GM19240 (cell line): ENCODE measurements at regions not wholly inside any gene's neighbourhood (a gene's known extent, or its start where the extent isn't known, plus 50 kb on each side); places are given as distances from the start of the nearest gene placed in this dataset.
"Not testable (repeated sequence)": the region's sequence is repeated elsewhere in the genome, so short reads cannot be mapped to it uniquely, and the experiment has no call there.

Experiments used
- DNase-seq: peaks from one replicate; pipeline ENCODE4 v3.0.0; 2011; ENCODE audit warnings: low spot score; ENCODE audit not compliant: insufficient read length

DNA sequence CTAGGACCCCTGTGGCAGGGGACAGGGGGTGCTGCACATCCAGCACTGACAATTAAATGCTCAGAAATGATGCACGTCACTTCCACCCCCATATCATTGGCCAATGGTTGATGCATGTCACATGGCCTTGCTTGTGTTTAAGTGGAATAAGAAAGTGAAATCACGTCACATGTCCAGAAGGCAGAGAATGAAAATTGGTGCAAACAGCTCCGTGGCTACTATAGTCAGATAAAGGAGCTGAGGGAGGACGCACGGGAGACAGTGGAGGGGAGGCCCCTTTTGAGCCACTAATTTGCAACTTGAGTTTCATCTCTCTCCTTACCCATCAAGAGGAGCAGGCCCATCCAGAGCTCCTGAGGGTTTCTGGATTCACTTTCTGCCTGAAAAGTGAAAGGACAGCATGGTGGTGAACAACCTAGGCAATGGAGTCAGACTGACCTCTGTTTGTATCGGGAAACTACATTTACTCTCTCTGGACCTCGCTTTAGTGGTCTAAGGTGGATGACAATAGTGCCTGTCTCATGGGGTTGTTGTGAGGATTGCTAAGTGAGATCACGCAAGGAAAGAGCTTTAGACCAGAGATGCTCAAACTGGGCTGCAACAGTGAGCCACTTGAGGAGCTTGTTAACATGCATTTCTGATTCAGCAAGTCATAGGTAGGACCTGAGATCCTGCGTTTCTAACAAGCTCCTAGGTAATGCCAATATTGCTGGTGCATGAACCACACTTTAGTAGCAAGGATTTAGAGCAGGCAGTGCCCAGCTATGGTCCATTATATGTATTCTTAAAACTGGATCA, 133.9 kb upstream of the ADRA1B start:
- DNase-seq: no peak

DNA sequence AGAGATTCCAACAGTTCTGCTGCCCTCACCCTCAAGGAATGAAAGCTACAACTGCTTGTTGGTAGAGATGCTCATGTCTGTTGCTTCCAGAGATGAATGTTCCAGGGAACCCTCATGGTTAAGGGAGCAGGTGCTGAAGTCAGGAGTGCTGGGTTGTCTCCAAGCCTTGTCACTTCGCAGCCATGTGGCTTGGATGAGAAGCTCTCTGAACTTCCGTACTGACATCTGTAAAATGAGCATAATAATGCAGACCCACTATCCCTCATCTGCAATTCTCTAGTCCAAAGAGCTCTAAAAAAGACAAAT, 133.3 kb upstream of the ADRA1B start:
- no peak for DNase-seq

DNA sequence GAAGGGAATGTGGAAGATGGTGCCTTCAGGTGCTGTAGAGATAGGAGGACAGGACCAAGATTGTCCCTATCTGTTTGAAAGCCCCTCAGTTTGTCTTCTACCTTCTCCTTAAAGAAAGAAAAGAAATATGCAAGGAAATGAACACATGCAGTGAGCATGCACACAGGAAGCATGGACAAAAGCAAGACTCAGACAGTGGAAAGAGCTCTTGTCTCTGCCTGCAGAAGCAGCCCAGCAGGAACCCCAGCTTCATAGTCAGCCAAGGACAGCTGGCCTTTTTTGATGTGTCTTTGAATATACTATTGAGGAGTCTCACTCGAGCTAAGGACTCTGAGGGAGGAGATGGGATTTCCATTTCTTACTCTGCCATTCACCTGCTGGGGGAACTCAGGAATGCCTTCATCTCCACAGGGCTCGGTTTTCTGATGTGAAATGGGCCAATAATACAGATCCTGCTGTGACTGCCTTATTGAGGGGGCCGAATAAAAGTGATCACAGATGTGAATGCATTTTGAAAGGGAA, 132.5 kb upstream of the ADRA1B start:
- DNase-seq: no peak

DNA sequence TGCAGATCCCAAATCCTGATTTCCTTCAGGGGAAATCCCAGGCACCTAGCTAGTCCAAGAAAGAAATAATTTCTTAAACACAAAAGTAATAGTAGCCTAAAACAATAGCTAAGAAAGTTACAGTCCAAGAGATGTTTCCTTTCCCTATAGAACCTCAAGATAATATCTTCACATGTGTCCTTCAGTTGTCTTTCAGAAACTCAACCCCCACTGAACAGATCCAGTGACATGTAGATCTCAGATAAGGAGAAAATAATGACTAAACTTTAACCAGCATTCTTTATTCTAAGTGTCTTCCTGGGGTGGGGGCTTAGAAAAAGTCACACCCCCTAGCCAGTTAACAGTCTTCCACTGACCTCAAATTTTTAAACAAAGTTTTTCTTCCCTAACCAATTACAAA, 131.3 kb upstream of the ADRA1B start:
- DNase-seq: no peak

DNA sequence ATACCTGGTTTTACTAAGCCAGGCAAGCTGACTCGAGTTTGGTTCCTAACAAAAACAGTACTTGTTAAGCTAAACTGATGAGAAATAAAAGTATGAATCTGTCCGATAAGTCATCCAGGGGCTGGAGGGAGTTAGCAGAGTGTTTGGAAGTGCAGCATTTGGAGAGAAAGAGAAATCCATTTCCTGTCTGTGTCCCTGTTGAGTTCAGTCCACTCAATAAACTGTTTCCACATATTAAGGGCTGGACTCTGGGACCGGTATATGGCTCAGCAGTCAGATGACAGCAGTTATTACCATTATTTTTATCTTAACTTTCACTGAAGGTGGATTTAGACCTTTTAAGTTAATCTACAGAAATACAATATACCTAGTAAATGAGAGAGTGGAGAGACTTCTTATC, 130.6 kb upstream of the ADRA1B start:
- DNase-seq: no peak

DNA sequence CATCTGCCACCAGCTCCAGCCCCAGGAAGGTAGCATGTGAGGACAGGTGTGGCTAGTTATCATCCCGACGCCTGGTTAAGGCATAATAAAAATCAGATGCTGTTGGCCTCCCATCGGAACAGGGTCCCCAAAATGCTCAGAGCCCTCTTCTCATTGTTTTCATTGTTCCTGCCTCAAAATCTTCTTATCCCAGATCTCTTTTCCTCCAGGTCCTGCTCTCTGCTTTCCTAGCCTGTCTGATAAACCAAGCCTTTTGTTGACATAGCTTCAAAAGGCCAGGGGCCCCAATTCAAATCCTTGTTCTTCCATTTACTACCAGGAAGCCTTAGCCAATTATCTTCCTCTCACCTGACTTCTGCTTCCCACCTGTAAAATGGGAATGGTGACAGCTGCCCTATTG, 130.1 kb upstream of the ADRA1B start:
- no peak for DNase-seq

DNA sequence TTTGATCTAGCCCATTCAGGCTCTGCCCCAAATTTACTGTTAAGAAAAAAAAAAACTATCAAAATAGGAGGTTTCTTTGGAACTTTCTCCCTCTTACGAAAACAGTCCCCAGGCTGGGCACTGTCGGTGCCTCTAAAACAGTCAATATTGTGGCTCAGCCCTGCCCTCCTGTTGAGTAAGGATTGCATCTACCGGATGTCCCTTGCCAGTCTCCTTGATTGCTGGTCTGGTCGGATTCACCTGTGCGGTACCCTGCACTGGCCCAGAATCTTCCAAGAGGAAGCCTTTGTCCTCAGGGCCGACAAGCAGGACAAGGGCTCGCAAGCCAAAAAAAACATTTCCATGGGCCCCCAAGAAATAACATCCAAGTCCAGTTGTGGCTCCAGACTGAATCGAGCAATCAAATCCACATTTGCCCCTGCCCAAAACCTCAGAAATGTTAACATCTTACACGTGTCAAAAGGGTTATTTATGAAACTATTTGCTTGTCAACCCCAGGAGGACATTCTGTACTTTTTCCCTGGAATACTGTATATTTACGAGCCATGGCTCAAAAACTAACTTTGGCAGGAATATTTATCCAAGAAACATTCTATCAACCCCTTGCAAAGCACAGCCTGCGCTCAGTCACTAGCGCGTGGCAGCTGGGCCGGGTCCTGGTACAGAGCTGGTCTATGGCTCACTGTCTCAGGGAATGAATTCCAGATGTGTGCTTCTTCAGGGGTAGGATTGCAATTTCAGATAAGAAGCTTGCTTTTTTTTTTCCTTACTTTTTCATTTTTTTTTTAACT, 129.2 kb upstream of the ADRA1B start:
- no peak for DNase-seq

DNA sequence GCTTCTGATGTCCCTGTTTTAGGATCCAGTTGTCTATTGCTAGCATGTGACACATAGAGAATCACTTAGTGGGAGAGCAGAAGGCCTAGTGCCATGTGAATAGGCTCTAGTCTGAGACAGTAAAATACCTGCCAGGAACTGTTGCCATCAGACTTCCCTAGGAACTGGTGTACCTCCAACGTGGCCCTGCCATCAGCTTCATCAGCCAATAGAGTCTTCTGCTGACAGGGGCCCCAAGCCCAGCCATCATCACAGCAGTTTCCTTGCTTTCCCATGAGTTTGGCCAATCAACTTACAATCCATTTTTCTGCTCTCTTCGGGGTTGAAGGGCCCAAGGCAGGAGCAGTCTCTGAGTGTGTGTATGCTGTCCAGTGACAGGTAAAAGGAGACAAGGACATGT, 128.4 kb upstream of the ADRA1B start:
- DNase-seq: no peak

DNA sequence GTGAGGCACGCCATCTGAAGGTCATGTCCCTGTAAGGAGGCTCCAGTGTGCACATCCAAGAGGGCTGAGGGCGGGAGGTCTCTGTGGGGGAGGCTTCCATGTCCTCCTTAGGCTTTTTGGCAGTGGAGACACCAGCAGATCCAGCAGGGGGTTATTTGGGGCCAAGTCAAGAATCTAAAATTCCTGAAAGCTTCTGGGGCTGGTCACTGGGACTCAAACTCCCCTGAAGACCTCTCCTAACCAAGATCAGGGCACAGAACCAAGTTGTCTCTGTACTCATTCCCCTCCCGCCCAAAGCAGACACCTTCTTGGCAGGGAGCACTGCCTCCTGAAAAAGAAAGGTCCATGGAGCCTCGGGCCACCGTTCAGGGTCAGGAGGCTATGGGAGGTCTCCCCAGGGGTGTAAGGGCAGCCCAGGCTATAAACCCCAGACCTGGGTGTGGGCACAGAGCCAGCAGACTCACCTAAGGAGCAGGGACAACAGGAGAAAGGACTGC, 127.4 kb upstream of the ADRA1B start:
- no peak for DNase-seq

DNA sequence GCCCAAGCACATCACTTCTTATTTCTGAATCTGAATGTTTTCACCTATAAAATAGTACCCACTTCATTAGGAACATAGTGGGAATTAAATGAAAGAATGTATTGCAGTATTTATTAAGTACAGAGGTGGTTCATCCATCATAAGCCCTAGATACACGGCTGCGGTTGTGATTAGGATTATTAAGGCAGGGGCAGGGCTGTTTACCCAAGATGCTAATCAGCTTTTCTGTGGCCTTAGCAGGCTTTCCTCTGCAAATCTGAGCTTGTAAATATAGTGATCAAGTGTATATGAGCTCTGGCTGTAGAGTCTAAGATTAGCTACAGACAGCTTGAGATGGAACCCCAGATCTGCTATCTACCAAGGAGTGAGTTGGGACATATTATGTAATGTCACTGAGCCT, 124.1 kb upstream of the ADRA1B start:
- DNase-seq: no peak

DNA sequence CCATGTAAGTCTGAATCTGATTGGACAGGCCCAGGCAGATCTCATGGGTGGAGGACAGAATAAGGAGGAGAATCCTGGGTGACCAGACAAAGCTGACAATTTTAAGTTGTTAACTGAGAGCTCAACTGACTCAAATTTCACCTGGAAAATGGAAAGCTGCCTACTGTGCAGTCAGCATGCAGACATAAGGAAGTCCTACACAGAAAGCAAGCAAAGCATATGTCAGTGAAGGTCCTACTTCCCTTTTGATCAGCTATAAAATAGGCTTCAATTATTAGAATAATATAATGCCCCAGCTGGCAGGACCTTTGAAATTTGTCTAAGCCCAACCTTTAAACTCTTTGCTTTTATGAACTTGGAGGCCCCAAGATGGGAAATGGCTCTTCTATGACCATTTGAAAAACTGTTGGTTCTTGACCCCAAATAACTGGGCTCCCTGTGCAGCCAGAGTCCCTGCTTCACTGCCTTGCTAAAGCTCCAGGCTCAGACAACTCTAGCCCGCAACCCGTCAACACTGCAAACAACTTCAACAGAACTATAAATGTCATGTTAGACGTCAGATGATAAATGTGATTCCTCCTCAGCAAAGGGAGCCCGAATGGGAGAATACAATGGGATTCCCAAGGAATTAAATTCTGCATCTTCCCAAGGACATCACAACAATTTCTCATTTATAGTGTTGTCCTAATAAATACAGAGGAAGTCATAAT, 118.9 kb upstream of the ADRA1B start:
- DNase-seq: no peak

DNA sequence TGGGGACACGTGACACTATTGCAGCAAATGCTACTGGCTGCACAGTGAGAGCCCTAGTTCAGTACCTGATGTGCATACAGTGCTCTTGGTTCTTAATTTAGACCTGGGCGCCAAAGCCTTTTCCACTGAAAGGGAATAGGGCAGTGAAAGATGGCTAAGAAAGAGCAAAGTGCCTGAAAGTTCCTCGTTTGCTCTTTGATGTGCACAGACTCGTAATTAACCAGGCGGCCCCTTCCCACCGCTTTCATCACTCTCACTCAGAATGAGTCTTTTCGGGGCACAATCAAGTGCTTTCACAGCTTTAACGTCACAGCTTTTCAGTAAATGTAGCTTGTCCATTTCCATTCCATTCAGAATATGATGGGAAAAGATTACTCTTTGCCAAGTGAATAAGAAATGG, 116.6 kb upstream of the ADRA1B start:
- no peak for DNase-seq

DNA sequence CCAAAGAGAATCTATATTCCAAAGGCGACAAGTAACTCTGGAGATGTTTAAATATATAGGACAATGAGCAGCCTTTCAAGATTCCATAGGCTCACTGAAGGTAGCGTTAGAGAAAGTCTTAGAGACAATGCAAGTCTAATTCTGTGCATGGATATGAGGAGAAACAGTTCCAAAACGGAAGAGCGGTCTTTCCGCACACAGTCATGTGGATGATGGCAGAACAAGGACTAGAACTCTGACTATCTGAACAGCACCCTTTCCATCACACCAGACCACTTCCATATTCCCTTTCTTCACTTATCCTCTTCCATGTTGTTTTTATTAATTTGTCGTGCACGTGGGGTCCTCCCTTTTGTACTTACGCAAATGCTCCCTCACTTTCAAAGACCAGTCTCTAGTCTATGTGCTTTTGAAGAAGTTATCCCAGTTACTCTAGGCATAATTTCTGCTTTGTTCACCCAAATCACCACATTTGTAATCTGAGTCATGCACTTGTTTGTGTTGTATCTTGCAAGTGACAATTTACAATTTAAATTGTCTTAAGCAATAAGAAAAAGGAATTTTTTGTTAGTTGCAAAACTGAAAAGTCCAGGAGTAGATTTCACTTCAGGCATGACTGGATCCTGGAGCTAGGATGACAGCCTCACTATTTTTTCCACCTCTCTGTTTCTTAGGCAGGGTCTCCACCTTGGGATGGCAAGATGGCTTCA, 116.0 kb upstream of the ADRA1B start:
- DNase-seq: no peak

DNA sequence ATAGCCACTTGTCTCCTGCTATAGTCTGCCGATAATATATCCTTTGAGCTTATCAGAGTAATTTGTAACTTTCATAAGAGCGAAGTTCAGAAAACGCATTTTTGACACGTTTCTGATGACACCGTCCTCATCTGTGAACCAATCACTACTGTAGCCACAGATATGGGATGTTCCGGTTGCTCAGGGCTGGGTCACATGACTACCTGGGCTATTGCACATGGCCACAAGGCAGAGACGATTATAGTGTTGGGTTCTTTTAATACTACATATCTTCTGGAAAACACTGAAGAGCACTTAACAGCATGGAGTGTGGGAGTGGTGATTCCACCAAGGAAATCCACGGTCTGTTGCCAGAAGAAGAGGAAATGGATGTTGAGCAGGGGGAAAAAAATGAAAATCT, 115.0 kb upstream of the ADRA1B start:
- no peak for DNase-seq

DNA sequence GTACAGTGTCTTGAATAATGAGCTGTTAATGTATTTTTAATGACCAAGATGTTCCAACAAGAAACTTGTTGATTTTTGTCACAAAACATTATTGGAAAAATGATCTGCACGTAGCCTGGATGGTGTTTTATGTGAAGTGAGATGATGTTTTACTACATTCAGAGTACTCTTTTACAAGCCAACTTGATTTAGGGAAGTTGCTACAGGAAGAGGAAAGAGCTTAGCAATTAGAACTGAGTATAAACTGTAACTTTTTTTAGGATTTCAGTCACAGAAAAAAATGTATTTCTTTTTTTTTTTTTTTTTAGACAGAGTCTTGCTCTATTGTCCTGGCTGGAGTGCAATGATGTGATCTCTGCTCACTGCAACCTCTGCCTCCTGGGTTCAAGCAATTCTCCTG, 113.6 kb upstream of the ADRA1B start:
- no peak for DNase-seq

DNA sequence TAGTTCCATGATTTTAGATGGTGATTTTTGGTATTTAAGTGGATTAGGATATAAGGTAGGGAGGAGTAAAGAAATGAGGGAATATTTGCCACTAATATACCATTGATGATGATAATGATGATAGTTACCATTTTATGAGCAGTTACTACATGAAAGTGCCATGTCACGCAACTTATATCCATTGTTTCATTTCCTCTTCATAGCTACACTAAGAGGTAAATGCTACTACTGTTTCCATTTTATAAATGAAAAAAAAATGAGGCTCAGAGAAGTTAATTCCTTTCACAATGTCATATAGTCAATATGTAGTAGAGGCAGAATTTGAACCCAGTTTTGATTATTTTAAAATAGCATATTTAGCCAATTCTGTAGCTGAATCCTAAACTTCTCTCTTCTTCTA, 112.2 kb upstream of the ADRA1B start:
- DNase-seq: no peak

DNA sequence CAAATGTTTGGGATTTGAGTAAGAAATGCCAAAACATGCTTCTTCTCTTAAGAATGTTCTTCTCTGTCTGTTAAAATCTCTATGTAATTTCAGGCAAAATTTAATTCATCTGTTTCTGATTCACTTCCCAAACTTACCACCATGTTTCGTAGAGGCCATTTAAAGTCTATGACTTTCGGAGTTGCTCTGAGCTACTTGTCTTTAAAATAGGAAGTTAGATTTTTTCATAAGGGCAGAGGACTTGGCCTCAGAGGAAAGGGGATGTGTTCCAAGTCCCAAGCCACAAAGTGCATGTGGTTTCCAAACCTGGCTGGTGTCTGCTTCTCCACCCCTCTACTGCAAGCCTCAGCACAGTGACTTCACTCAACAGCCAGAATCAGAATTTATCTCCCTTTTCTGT, 111.3 kb upstream of the ADRA1B start:
- DNase-seq: no peak

DNA sequence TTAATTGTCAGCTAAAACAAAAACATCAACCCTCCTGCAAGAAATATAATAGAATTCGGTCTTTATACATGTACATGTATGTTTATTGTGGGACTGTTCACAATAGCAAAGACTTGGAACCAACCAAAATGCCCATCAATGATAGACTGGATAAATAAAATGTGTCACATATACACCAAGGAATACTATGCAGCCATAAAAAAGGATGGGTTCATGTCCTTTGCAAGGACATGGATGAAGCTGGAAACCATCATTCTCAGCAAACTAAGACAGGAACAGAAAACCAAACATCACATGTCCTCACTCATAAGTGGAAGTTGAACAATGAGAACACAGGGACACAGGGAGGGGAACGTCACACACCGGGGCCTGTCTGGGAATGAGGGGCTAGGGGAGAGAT, 109.1 kb upstream of the ADRA1B start:
- not testable (repeated sequence) for DNase-seq

DNA sequence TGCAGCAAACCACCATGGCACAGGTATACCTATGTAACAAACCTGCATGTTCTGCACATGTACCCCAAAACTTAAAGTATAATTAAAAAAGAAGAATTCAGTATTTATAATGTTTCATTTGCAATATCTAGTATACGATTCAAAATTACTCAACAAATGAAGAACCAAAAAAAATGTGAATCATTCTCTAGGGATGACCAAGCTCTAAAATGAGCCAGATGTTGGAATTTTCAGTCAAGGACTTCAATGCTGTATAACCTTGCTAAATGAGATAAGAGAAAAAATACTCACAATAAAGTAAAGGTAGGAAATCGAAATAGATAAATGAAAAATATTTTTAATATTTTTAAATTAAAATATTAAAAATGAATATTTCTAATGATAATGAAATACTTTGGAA, 108.7 kb upstream of the ADRA1B start:
- DNase-seq: no peak

DNA sequence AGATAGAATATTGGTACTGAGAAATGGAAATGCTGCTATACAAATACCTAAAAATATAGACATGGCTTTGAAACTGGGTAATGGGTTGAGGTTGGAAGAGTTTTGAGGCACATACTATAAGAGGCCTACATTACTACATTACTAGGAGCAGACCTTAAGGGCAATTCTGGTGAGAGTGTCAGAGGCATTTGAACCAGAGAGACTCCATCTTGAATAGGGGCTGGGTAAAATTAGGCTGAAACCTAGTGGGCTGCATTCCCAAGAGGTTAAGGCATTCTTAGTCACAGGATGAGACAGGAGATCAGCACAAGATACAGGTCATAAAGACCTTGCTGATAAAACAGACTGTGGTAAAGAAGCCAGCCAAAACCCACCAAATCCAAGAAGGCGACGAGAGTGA, 104.6 kb upstream of the ADRA1B start:
- no peak for DNase-seq

DNA sequence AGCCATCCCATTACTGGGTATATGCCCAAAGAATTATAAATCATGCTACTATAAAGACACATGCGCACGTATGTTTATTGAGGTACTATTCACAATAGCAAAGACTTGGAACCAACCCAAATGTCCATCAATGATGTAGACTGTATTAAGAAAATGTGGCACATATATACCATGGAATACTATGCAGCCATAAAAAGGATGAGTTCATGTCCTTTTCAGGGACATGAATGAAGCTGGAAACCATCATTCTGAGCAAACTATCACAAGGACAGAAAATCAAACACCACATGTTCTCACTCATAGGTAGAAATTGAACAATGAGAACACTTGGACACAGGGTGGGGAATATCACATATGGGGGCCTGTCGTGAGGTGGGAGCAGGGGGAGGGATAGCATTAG, 103.5 kb upstream of the ADRA1B start:
- not testable (repeated sequence) for DNase-seq
